ENCODE measurements at regions not wholly inside any gene's neighbourhood (a gene's known extent, or its start where the extent isn't known, plus 50 kb on each side); places are given as distances from the start of the nearest gene placed in this dataset.

DNA sequence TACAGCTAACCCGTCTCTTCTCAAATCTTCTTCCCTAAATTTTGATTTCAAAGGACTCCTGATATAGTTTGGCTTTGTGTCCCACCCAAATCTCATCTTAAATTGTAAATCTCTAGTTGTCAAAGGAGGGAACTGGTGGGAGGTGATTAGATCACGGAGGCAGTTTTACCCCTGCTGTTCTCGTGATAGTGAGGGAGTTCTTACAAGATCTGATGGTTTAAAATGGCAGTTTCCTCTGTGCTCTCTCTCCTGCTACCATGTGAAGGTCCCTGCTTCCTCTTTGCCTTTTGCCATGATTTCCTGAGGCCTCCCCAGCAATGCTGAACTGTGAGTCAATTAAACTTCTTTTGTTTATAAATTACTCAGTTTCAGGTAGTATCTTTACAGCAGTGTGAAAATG lies 269.3 kb downstream of the POLR1F start:
- 63 to 78% methylated on average over 3 of the region's 3 CpGs for WGBS, 2 donors
- no peak for TF ChIP-seq POLR2A (IDR thresholded peaks at IDR 0.05)
- TF ChIP-seq, protein P1, sequence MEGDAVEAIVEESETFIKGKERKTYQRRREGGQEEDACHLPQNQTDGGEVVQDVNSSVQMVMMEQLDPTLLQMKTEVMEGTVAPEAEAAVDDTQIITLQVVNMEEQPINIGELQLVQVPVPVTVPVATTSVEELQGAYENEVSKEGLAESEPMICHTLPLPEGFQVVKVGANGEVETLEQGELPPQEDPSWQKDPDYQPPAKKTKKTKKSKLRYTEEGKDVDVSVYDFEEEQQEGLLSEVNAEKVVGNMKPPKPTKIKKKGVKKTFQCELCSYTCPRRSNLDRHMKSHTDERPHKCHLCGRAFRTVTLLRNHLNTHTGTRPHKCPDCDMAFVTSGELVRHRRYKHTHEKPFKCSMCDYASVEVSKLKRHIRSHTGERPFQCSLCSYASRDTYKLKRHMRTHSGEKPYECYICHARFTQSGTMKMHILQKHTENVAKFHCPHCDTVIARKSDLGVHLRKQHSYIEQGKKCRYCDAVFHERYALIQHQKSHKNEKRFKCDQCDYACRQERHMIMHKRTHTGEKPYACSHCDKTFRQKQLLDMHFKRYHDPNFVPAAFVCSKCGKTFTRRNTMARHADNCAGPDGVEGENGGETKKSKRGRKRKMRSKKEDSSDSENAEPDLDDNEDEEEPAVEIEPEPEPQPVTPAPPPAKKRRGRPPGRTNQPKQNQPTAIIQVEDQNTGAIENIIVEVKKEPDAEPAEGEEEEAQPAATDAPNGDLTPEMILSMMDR (IDR thresholded peaks at IDR 0.05), result no peak
- intact Hi-C loops (cut with DNase I; ENCODE audit: low total_unique reads), result no loop called here

DNA sequence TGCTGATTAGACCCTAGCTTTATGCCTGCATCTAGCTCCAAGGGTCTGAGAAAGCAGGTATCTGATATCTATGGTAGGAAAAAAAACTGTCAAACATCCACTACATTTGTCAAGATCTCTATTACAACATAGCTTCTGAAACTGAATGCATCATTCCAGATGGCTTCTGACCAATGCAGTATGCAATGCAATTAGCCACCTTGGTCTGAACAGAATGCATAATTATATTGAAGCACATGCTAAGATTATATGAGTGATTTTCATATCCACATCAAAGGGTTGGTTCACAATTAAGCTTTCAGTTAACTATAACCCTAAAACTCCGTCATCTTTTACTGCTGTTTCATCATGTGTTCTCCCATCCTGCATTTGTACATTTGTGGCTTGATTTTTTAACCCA lies 271.4 kb downstream of the POLR1F start:
- H3K4me3 ChIP-seq (ENCODE audit: low read depth, poor library complexity, severe bottlenecking), result no peak overlapping the region
- WGBS, 2 donors, result 74 to 76% methylated on average over 1 of the region's 1 CpG
- no peak for TF ChIP-seq POLR2A (IDR thresholded peaks at IDR 0.05)
- TF ChIP-seq, protein P1 (IDR thresholded peaks at IDR 0.05), result no peak
- intact Hi-C loops (cut with DNase I; ENCODE audit: low total_unique reads), result no loop called here
- DNase-seq (ENCODE audit: low spot score in 2 of 2), result no peak

More for the DNA sequence above, 269.3 kb downstream of the POLR1F start:
- H3K4me3 ChIP-seq (ENCODE audit: low read depth, poor library complexity, severe bottlenecking), result no peak overlapping the region
- no peak for DNase-seq (ENCODE audit: low spot score in 2 of 2)

DNA sequence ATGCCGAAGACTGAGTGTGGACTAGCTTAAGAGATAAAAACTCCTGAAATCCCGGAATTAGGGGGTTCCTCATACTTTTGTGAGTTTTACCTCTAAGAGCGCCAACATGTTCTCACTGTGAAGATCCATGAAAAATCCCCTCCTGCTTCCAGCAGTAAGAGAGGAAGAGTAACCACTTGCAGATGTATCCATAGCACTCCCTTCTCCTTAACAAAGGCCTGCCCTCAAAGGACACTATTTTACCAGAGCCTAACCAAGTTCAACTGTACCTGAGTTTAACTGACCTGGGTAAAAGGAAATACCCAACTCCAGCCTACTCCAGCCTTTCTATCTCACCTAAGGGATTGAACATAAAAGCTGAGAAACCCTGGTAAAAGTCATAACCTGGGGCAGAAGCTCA lies 280.9 kb downstream of the POLR1F start:
- no peak for DNase-seq (ENCODE audit: low spot score in 2 of 2)
- 76 to 78% methylated on average over 3 of the region's 3 CpGs for WGBS, 2 donors
- intact Hi-C loops (cut with DNase I; ENCODE audit: low total_unique reads), result no loop called here
- H3K4me3 ChIP-seq (ENCODE audit: low read depth, poor library complexity, severe bottlenecking), result no peak overlapping the region
- TF ChIP-seq POLR2A (IDR thresholded peaks at IDR 0.05), result no peak
- TF ChIP-seq, protein P1 (IDR thresholded peaks at IDR 0.05), result no peak

DNA sequence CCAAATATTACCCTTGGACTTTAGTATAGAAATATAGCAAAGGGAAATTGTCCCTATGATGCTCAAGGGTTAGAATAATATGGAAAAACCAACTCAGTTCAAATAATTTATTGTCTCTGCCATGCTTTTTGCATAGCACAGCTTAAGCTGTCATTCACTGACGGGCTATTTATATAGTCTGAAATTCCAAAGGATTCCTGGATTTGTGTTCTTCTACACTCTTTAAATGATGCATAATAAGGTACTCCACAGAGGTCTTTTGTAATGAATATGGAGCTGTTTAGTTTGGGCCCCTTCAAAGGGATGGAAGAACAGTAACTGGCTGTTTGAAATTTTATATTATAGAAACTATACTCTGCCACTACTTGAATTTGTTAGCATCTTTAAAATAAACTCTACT lies 276.6 kb upstream of the FERD3L start:
- no peak for TF ChIP-seq POLR2A (IDR thresholded peaks at IDR 0.05)
- TF ChIP-seq, protein P1 (IDR thresholded peaks at IDR 0.05), result no peak
- DNase-seq (ENCODE audit: low spot score in 2 of 2), result no peak
- no peak overlapping the region for H3K4me3 ChIP-seq (ENCODE audit: low read depth, poor library complexity, severe bottlenecking)
- intact Hi-C loops (cut with DNase I; ENCODE audit: low total_unique reads), result no loop called here
- 70 to 76% methylated on average over 1 of the region's 1 CpG for WGBS, 2 donors

DNA sequence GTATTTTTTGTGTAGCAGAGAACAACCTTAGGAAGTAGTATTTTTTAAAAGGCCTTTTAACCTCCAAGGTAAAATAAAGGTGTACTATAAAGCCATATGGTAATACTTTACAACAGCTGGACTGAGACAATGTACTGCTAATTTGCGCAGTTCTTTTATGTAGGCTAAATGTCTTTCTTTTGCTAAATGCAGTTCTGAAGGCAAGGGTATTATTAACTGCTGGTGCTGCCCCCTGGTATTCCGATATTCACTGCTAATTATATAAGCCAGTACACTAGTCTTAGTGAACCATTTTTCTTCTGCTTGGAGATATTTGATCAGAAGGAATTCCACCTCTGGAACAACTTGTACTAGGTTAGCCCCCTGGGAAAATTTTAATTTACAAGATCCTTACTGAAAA lies 272.0 kb upstream of the FERD3L start:
- intact Hi-C loops (cut with DNase I; ENCODE audit: low total_unique reads), result no loop called here
- WGBS, 2 donors, result 77 to 88% methylated on average over 2 of the region's 2 CpGs
- no peak for TF ChIP-seq POLR2A (IDR thresholded peaks at IDR 0.05)
- TF ChIP-seq, protein P1 (IDR thresholded peaks at IDR 0.05), result no peak

DNA sequence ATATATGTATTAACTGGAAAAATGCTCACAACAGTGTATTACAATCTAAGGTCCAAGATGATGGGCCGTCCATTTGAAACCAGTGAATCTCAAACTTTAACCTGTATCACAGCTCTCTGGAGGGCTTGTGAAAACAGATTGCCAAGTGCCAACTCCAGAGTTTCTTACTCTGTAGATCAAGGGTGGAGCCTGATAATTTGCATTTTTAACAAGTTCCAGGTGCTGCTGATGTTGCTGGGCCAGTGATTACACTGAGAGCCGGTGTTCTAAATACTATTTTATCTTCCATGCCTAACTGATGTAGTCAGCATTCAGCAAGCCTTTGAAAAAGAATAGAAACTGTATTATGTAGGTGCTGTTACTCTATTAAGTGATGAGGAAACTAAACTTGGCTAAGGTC lies 269.9 kb upstream of the FERD3L start:
- no peak overlapping the region for H3K4me3 ChIP-seq (ENCODE audit: low read depth, poor library complexity, severe bottlenecking)
- TF ChIP-seq, protein P1 (IDR thresholded peaks at IDR 0.05), result no peak
- TF ChIP-seq POLR2A (IDR thresholded peaks at IDR 0.05), result no peak
- intact Hi-C loops (cut with DNase I; ENCODE audit: low total_unique reads), result no loop called here
- 71 to 76% methylated on average over 2 of the region's 2 CpGs for WGBS, 2 donors
- DNase-seq (ENCODE audit: low spot score in 2 of 2), result no peak

More for the DNA sequence above, 272.0 kb upstream of the FERD3L start:
- DNase-seq (ENCODE audit: low spot score in 2 of 2), result no peak
- no peak overlapping the region for H3K4me3 ChIP-seq (ENCODE audit: low read depth, poor library complexity, severe bottlenecking)
